Omental fat pad (tissue), 3 donors: ENCODE measurements at regions not wholly inside any gene's neighbourhood (a gene's known extent, or its start where the extent isn't known, plus 50 kb on each side); places are given as distances from the start of the nearest gene placed in this dataset.

Source experiments
- ATAC-seq: fragments of 150-250 bp; one replicate; pipeline ENCODE4 v1.9.1; 2016; ENCODE audit warnings: mild to moderate bottlenecking, moderate library complexity; ENCODE audit not compliant: low FRiP score
- DNase-seq: peaks from one replicate; pipeline ENCODE4 v3.0.0-alpha.2; 2019; ENCODE audit warnings: low spot score
- TF ChIP-seq, protein P1 (sequence below), 3 donors: fragments of 450-650 bp; IDR thresholded peaks; one replicate each; pipeline ENCODE4 v1.5.1; 2016 to 2017; ENCODE audit warnings: antibody characterized with exemption in 3 of 3, mild to moderate bottlenecking in 3 of 3, moderate library complexity in 2 of 3

DNA sequence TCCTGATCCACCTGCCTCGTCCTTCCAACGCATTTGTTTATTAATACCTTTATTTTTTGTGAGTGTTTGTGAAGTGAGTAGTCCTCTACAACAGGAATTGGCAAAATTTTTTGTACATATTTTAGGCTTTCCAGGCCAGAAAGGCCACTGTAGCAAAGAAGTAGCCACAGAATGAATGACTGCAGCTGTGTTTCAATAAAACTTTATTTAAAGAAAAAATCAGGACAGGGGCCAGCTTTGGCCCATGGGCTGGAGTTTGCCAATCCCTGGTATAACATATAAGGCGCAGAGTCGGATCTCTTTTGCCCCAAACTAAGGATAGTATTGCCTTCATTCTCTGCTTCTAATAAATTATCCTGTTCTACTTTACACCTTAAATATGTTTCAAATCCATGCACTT lies 198.0 kb upstream of the COX10 start:
- no peak for ATAC-seq
- TF ChIP-seq, protein P1, sequence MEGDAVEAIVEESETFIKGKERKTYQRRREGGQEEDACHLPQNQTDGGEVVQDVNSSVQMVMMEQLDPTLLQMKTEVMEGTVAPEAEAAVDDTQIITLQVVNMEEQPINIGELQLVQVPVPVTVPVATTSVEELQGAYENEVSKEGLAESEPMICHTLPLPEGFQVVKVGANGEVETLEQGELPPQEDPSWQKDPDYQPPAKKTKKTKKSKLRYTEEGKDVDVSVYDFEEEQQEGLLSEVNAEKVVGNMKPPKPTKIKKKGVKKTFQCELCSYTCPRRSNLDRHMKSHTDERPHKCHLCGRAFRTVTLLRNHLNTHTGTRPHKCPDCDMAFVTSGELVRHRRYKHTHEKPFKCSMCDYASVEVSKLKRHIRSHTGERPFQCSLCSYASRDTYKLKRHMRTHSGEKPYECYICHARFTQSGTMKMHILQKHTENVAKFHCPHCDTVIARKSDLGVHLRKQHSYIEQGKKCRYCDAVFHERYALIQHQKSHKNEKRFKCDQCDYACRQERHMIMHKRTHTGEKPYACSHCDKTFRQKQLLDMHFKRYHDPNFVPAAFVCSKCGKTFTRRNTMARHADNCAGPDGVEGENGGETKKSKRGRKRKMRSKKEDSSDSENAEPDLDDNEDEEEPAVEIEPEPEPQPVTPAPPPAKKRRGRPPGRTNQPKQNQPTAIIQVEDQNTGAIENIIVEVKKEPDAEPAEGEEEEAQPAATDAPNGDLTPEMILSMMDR (IDR thresholded peaks at IDR 0.05), result no peak
- DNase-seq, result no peak

DNA sequence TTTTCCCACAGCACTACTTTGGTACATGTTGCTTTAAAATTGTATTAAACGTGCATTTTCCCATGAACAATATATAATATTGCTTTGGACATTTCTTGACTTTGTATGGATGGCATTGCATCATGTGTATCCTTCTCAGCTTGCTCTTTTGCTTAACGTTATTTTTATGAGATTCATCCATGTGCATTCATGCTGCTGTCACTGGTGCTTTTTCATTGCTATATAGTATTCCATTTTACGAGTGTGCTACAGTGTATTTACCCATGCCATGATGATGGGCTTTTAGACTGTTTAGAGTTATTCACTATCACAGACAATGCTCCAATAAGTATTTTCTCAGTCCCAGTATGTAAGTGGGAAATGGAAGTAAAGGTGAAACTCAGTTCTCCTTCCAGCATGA lies 195.2 kb upstream of the COX10 start:
- TF ChIP-seq, protein P1 (IDR thresholded peaks at IDR 0.05), result no peak
- ATAC-seq (no peak), DNase-seq (no peak)

DNA sequence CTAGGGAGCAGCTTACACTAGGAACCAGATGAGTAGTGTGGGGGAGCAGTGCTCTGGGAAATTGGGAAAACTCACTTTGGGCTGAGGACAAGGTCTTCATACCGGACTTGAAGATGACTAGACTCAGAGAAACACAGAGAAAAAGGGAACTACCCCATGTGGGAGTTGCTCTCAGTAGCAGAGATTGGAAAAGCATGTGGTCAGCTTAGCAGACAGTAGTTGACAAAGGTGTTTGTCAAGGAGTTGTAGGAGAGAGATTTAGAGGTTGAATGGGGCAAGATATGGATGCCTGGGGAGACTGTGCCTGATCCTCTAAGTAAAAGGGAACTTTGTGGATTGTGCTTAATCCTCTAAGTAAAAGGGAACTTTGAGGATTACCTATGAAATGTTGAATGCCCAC lies 194.5 kb upstream of the COX10 start:
- TF ChIP-seq, protein P1 (IDR thresholded peaks at IDR 0.05), result no peak
- DNase-seq (no peak), ATAC-seq (no peak)

DNA sequence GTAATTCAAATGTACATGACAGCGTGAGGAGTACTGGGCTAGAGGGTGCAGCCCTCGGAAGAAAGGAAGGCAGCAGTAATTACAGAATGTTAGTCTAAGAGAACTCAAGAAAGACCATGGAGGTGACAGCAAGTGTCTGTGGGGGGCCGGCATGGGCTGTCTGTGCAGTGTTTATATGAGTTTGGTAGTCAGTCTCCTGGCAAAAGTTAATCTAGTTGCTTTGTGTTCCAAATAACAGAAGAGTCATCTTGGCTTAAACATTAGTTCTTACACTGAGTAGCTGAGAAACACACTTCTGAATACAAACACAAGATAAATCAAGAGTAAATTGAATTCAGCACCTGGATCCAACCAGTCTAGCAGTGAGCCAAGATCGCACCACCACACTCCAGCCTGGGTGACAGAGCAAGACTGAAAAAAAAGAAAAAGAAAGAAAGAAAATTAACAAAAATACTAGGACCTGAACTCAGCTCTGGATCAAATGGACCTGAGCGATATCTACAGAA lies 189.3 kb upstream of the COX10 start:
- ATAC-seq (no peak), DNase-seq (no peak)
- TF ChIP-seq, protein P1 (IDR thresholded peaks at IDR 0.05), result no peak

DNA sequence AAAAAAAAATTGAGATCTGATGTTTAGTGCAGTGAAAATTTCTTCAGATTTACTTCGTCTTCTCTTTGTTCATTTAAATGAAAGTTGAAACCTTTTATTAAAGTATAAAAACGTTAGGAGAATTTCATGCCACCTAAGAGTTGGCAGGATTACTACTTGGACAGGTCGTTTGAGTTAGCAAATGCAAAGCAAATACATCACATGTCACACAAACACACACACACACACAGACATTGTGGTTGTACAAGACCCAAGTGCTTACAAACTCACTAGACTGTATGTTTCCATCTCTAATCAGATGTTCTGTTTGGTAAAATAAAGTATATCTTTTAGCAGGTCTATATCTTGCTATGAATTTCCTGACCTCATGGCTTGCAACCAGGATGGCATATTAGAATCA lies 185.6 kb upstream of the COX10 start:
- DNase-seq (no peak), ATAC-seq (no peak)
- TF ChIP-seq, protein P1 (IDR thresholded peaks at IDR 0.05), result no peak

DNA sequence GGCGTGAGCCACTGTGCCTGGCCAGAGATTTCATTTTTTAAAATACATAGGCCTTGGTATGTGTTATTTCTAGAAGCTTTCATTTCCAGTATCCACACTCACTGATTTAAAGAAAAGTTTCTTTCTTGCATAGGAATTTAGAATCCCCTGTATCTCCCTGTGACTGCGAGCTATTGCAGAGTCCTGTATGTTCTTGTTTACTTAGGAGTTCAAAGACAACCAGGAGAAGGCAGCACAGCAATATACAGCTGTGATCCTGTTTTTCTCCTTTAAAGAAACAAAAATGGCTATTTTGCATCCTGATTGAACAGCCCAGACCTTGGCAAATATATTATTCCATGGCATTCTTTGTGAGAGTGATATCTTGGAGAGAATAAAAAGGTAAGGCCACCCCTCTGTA lies 185.0 kb upstream of the COX10 start:
- ATAC-seq, result no peak
- TF ChIP-seq, protein P1 (IDR thresholded peaks at IDR 0.05), result no peak
- no peak for DNase-seq

DNA sequence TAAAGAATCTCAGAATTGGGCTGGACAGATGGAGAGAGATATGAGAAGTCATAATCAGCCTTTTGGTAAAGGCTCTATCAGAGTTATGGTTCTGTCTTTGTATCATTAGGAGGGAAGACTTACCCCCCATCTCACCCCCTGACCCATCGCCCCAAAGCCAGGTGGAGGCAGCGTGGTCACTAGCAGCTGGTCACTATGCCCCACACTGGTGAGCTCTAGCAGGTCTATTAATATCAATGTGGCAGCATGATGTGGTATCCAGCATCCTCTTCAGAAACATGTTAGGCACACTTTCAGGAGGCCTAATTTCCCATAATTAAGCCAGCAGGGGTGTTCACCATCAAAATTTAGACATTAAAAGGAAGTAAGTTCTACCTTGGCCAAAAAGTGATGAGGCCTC lies 183.8 kb upstream of the COX10 start:
- no peak for ATAC-seq
- DNase-seq, result no peak
- TF ChIP-seq, protein P1 (IDR thresholded peaks at IDR 0.05), result no peak
